Panc1 (cell line): ENCODE measurements at regions not wholly inside any gene's neighbourhood (a gene's known extent, or its start where the extent isn't known, plus 50 kb on each side); places are given as distances from the start of the nearest gene placed in this dataset.

Source experiments
- ATAC-seq: fragments of 200-7000 bp; cut with Tn5 transposase; 2 replicates; pipeline ENCODE4 v1.9.1; 2020; ENCODE audit warnings: mild to moderate bottlenecking, moderate library complexity
- BruUV-seq: library from RNA; stranded (reverse); fragments of 400-500 nt; replicated peaks from 2 replicates; lab custom pipeline; 2021; lab: Mats Ljungman, UMichigan
- CTCF ChIA-PET: fragments of 300-600 bp; sonication (Branson Sonifier 250); formaldehyde crosslinking; loops from one replicate; lab custom pipeline; 2022; ENCODE audit warnings: antibody characterized with exemption; lab: Charles Lee
- POLR2A ChIA-PET: fragments of 300-600 bp; sonication (Branson Sonifier 250); formaldehyde crosslinking; loops from one replicate; lab custom pipeline; 2022; ENCODE audit warnings: antibody characterized with exemption; lab: Charles Lee
- DNase-seq: peaks from one replicate; pipeline ENCODE4 v3.0.0-alpha.2; 2010; ENCODE audit warnings: low read depth, low spot score
- H3K27ac ChIP-seq: 2 replicates; pipeline ENCODE4 v1.5.1; 2011; ENCODE audit warnings: mild to moderate bottlenecking, low read length, inconsistent platforms
- H3K27me3 ChIP-seq: fragments of 200-500 bp; sonication (Bioruptor generic); 2 replicates; pipeline ENCODE4 v1.6.0; 2014; ENCODE audit warnings: low read length, inconsistent platforms; ENCODE audit not compliant: control insufficient read depth, insufficient read depth
- H3K36me3 ChIP-seq: fragments of 200-500 bp; sonication (Bioruptor generic); 2 replicates; pipeline ENCODE4 v1.5.1; 2014; ENCODE audit warnings: inconsistent platforms, mild to moderate bottlenecking, low read length, moderate library complexity; ENCODE audit not compliant: control insufficient read depth, insufficient read depth
- H3K4me1 ChIP-seq: 2 replicates; pipeline ENCODE4 v1.5.1; 2011; ENCODE audit warnings: inconsistent platforms, mild to moderate bottlenecking, low read length, moderate library complexity; ENCODE audit not compliant: control insufficient read depth, insufficient read depth
- H3K4me3 ChIP-seq, 2 experiments: 2 replicates each; pipeline ENCODE4 v1.5.1; 2011 to 2012; ENCODE audit warnings: low read depth in 2 of 2, low read length in 2 of 2, mild to moderate bottlenecking in 2 of 2, inconsistent platforms in 1 of 2, moderate library complexity in 1 of 2
- H3K9me3 ChIP-seq: fragments of 200-500 bp; sonication (Bioruptor generic); 2 replicates; pipeline ENCODE4 v1.5.1; 2014; ENCODE audit warnings: low read depth, mild to moderate bottlenecking, inconsistent platforms, low read length, moderate library complexity; ENCODE audit not compliant: control insufficient read depth, insufficient read depth
- POLR2AphosphoS5 ChIP-seq: IDR thresholded peaks from 2 replicates; pipeline ENCODE4 v1.6.1; 2012; ENCODE audit warnings: mild to moderate bottlenecking, low read depth, low read length, moderate library complexity
- SIN3A ChIP-seq: IDR thresholded peaks from 2 replicates; pipeline ENCODE4 v1.6.1; 2012; ENCODE audit warnings: low read depth, mild to moderate bottlenecking, low read length, moderate library complexity, borderline replicate concordance; ENCODE audit not compliant: insufficient read depth
- TCF7L2 ChIP-seq: IDR thresholded peaks from 2 replicates; pipeline ENCODE4 v1.6.1; 2011; ENCODE audit warnings: mild to moderate bottlenecking, low read depth, low read length, inconsistent platforms
- in situ Hi-C: cut with HindIII; loops from 2 replicates; pipeline ENCODE4 v1.10.0; 2016; ENCODE audit warnings: low sequenced_read_pairs, low pct_unique_long_range_greater_than_20kb
- intact Hi-C: fragments of 100-400 bp; cut with micrococcal nuclease; formaldehyde crosslinking; loops from one replicate; pipeline ENCODE4 v1.10.0; 2022; ENCODE audit not compliant: unreplicated experiment
- TF ChIP-seq, protein P1 (sequence below): fragments of 450-650 bp; IDR thresholded peaks from 2 replicates; pipeline ENCODE4 v1.5.1; 2017; ENCODE audit warnings: mild to moderate bottlenecking
- TF ChIP-seq, protein P2 (sequence below), 2 experiments: IDR thresholded peaks; 2 replicates each; pipeline ENCODE4 v1.6.1; 2011 to 2012; ENCODE audit warnings: low read depth in 2 of 2, control low read depth in 1 of 2, low read length in 1 of 2, mild to moderate bottlenecking in 1 of 2, moderate library complexity in 1 of 2; ENCODE audit not compliant: insufficient read depth in 1 of 2

- in situ Hi-C loops (no loop called here), intact Hi-C loops (no loop called here)
- TF ChIP-seq, protein P1, sequence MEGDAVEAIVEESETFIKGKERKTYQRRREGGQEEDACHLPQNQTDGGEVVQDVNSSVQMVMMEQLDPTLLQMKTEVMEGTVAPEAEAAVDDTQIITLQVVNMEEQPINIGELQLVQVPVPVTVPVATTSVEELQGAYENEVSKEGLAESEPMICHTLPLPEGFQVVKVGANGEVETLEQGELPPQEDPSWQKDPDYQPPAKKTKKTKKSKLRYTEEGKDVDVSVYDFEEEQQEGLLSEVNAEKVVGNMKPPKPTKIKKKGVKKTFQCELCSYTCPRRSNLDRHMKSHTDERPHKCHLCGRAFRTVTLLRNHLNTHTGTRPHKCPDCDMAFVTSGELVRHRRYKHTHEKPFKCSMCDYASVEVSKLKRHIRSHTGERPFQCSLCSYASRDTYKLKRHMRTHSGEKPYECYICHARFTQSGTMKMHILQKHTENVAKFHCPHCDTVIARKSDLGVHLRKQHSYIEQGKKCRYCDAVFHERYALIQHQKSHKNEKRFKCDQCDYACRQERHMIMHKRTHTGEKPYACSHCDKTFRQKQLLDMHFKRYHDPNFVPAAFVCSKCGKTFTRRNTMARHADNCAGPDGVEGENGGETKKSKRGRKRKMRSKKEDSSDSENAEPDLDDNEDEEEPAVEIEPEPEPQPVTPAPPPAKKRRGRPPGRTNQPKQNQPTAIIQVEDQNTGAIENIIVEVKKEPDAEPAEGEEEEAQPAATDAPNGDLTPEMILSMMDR: no peak
- TF ChIP-seq POLR2AphosphoS5 (no peak), SIN3A (no peak), TCF7L2 (no peak)
- TF ChIP-seq, protein P2, sequence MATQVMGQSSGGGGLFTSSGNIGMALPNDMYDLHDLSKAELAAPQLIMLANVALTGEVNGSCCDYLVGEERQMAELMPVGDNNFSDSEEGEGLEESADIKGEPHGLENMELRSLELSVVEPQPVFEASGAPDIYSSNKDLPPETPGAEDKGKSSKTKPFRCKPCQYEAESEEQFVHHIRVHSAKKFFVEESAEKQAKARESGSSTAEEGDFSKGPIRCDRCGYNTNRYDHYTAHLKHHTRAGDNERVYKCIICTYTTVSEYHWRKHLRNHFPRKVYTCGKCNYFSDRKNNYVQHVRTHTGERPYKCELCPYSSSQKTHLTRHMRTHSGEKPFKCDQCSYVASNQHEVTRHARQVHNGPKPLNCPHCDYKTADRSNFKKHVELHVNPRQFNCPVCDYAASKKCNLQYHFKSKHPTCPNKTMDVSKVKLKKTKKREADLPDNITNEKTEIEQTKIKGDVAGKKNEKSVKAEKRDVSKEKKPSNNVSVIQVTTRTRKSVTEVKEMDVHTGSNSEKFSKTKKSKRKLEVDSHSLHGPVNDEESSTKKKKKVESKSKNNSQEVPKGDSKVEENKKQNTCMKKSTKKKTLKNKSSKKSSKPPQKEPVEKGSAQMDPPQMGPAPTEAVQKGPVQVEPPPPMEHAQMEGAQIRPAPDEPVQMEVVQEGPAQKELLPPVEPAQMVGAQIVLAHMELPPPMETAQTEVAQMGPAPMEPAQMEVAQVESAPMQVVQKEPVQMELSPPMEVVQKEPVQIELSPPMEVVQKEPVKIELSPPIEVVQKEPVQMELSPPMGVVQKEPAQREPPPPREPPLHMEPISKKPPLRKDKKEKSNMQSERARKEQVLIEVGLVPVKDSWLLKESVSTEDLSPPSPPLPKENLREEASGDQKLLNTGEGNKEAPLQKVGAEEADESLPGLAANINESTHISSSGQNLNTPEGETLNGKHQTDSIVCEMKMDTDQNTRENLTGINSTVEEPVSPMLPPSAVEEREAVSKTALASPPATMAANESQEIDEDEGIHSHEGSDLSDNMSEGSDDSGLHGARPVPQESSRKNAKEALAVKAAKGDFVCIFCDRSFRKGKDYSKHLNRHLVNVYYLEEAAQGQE (IDR thresholded peaks at IDR 0.05; ENCODE audit: insufficient read depth in 1 of 2, low read depth in 2 of 2, low read length in 1 of 2): no peak
Measured at GRCh38 chr2:211247751-211248150, 691.4 kb downstream of the CPS1 start.

GRCh38 chr2:211248841-211249240, 692.4 kb downstream of the CPS1 start:
- no peaks in the 10 kb centered on the region for H3K9me3 ChIP-seq
- ChIA-PET POLR2A (no interaction called here), CTCF (no interaction called here)
- intact Hi-C loops (no loop called here), in situ Hi-C loops (no loop called here)
- TF ChIP-seq, protein P2 (IDR thresholded peaks at IDR 0.05; ENCODE audit: insufficient read depth in 1 of 2, low read depth in 2 of 2, low read length in 1 of 2): no peak
- TF ChIP-seq, protein P1: no peak
- TF ChIP-seq POLR2AphosphoS5: no peak
- TF ChIP-seq TCF7L2: no peak
- no peak for TF ChIP-seq SIN3A
- BruUV-seq: no TSS peak
- H3K4me3 ChIP-seq: no peak overlapping the region
- DNase-seq (no peak), ATAC-seq (no peak)
- no peaks in the 10 kb centered on the region for H3K4me1 ChIP-seq
- no peaks in the 10 kb centered on the region for H3K36me3 ChIP-seq
- no peaks in the 10 kb centered on the region for H3K27me3 ChIP-seq
- H3K27ac ChIP-seq: no peak overlapping the region

More at GRCh38 chr2:211247751-211248150, 691.4 kb downstream of the CPS1 start:
- Histone ChIP-seq H3K27ac (no peak overlapping the region), H3K36me3 (no peaks in the 10 kb centered on the region), H3K27me3 (no peaks in the 10 kb centered on the region), H3K9me3 (no peaks in the 10 kb centered on the region), H3K4me1 (no peaks in the 10 kb centered on the region), H3K4me3 (no peak overlapping the region)
- no TSS peak for BruUV-seq
- ChIA-PET CTCF (no interaction called here), POLR2A (no interaction called here)
- no peak for DNase-seq
- no peak for ATAC-seq
